Lower leg skin (tissue), 4 donors: ENCODE measurements at regions not wholly inside any gene's neighbourhood (a gene's known extent, or its start where the extent isn't known, plus 50 kb on each side); places are given as distances from the start of the nearest gene placed in this dataset.

Experiments used
- DNase-seq, 2 donors: peaks; one replicate each; pipeline ENCODE4 v3.0.0-alpha.2; 2019; ENCODE audit warnings: low spot score in 2 of 2
- H3K4me3 ChIP-seq: fragments of 200-600 bp; sonication (generic); 2 replicates; pipeline ENCODE4 v1.5.1; 2017; ENCODE audit warnings: mild to moderate bottlenecking, low read depth; ENCODE audit not compliant: poor library complexity, severe bottlenecking
- POLR2A ChIP-seq, 2 donors: fragments of 450-650 bp; IDR thresholded peaks; one replicate each; pipeline ENCODE4 v1.6.1; 2016 to 2017; ENCODE audit warnings: antibody characterized with exemption in 2 of 2, mild to moderate bottlenecking in 1 of 2, moderate library complexity in 1 of 2
- WGBS, 2 donors: methylation state at CpG; one replicate each; pipeline ENCODE4 v1.1.5; 2018; 5-methylcytosine and 5-hydroxymethylcytosine counted together
- intact Hi-C: fragments of 100-400 bp; cut with DNase I; formaldehyde crosslinking; loops from one replicate; pipeline ENCODE4 v1.15.0; 2023; ENCODE audit warnings: low total_unique reads
- TF ChIP-seq, protein P1 (sequence below), 3 donors: fragments of 450-650 bp; IDR thresholded peaks; one replicate each; pipeline ENCODE4 v1.5.1; 2016; ENCODE audit warnings: antibody characterized with exemption in 3 of 3, mild to moderate bottlenecking in 3 of 3, moderate library complexity in 2 of 3

DNA sequence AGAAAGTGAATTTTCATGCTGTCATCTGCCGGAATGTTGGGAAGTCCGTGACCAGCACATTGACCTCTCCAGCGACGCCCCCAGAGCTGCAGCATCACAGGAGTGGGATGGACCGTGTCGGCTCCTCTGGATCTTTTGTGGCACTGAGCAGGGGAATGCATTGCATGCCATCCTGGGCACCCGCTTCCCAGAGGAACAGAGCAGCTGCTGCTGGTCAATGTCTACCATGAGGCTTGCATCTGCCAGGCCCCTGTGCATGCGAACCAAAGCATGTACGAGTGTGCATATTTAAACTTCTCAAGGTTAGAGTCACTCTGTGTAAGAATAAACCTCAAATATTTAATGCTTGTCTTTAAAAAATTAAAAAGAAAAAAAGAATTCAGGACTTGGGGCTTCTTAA is 414.8 kb downstream of the GADD45G start:
- WGBS, 2 donors = 92 to 93% methylated on average over 9 of the region's 9 CpGs
- TF ChIP-seq, protein P1, sequence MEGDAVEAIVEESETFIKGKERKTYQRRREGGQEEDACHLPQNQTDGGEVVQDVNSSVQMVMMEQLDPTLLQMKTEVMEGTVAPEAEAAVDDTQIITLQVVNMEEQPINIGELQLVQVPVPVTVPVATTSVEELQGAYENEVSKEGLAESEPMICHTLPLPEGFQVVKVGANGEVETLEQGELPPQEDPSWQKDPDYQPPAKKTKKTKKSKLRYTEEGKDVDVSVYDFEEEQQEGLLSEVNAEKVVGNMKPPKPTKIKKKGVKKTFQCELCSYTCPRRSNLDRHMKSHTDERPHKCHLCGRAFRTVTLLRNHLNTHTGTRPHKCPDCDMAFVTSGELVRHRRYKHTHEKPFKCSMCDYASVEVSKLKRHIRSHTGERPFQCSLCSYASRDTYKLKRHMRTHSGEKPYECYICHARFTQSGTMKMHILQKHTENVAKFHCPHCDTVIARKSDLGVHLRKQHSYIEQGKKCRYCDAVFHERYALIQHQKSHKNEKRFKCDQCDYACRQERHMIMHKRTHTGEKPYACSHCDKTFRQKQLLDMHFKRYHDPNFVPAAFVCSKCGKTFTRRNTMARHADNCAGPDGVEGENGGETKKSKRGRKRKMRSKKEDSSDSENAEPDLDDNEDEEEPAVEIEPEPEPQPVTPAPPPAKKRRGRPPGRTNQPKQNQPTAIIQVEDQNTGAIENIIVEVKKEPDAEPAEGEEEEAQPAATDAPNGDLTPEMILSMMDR (IDR thresholded peaks at IDR 0.05) = no peak
- TF ChIP-seq POLR2A (IDR thresholded peaks at IDR 0.05) = no peak
- H3K4me3 ChIP-seq = no peak overlapping the region
- intact Hi-C loops = no loop called here
- no peak for DNase-seq

DNA sequence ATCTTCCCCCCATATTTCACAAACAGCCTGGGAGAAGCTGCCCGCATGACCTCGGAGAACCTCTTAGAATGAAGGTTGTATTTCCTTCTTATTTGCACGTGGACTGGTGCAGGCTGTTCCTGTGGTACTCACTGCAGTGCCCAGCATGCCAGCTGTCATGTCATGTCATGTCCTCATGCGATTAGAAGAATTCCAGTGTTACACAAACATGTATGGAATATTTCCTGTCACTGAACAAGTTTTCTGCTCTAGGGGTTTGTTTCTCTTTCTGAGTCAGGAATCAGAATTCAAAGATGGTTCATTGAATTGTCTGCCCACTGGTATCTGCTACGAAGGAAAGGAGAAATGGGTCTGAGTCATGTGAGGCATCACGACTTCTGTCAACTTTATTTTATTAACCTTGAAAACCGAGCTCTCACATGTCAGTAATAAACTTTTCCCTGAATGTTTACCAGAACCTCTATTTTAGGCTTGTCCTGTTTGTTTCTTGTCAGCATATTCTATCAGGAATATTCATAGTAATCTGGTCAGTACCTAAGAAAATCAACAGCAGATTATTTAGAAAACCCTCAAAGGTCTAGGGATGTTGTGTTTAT is 415.6 kb downstream of the GADD45G start:
- DNase-seq = no peak
- no peak for TF ChIP-seq POLR2A (IDR thresholded peaks at IDR 0.05)
- TF ChIP-seq, protein P1 (IDR thresholded peaks at IDR 0.05) = no peak
- H3K4me3 ChIP-seq = no peak overlapping the region
- intact Hi-C loops = no loop called here
- WGBS, 2 donors = 35 to 47% methylated on average over 7 of the region's 7 CpGs

GRCh38 chr9:90021216-90021906 is 416.5 kb downstream of the GADD45G start:
- intact Hi-C loops = no loop called here
- no peak for DNase-seq
- 92 to 93% methylated on average over 14 of the region's 14 CpGs for WGBS, 2 donors
- no peak for TF ChIP-seq POLR2A (IDR thresholded peaks at IDR 0.05)
- TF ChIP-seq, protein P1 (IDR thresholded peaks at IDR 0.05) = no peak
- H3K4me3 ChIP-seq = no peak overlapping the region

DNA sequence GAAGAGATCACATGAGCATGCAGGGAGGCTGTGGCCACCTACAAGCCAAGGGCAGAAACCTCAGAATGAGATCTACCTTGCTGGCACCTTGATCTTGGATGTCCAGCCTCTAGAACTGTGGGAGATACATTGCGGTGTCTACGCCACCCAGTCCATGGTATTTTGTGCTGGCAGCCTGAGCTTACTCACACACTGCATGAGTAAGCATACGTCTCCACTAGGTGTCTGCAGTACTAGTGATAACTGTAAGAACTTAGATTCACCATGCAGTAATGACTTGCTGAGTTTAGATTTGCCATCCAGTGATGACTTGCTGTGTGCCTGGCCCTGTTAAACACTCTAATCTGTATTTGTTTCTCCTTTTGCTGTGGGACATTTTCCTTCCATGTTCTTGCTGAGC is 417.7 kb downstream of the GADD45G start:
- WGBS, 2 donors = 89 to 91% methylated on average over 3 of the region's 3 CpGs
- no peak for DNase-seq
- no peak for TF ChIP-seq POLR2A (IDR thresholded peaks at IDR 0.05)
- TF ChIP-seq, protein P1 (IDR thresholded peaks at IDR 0.05) = no peak
- H3K4me3 ChIP-seq = no peak overlapping the region
- intact Hi-C loops = no loop called here

- no peak overlapping the region for H3K4me3 ChIP-seq
- DNase-seq = no peak
- TF ChIP-seq, protein P1 (IDR thresholded peaks at IDR 0.05) = no peak
- no peak for TF ChIP-seq POLR2A (IDR thresholded peaks at IDR 0.05)
- WGBS, 2 donors = 56 to 58% methylated on average over 5 of the region's 5 CpGs
- intact Hi-C loops = no loop called here
Observed at GRCh38 chr9:90023861-90024260, 419.0 kb downstream of the GADD45G start.
